A549 (cell line): ENCODE measurements at regions not wholly inside any gene's neighbourhood (a gene's known extent, or its start where the extent isn't known, plus 50 kb on each side); places are given as distances from the start of the nearest gene placed in this dataset.
A peak's percentile ranks its signal among the peaks of the same experiment; 100 is the strongest.

Source experiments
- ATAC-seq, 2 experiments: fragments of 200-7000 bp in 1 of 2; fragments of >200 bp in 1 of 2; cut with Nextera tagmentation in 1 of 2; cut with Tn5 transposase in 1 of 2; 3 replicates each; pipeline versions ENCODE4 v1.8.0 to v1.9.1; 2018 to 2020; ENCODE audit warnings: mild to moderate bottlenecking in 1 of 2, moderate library complexity in 1 of 2
- CTCF ChIA-PET: fragments of 300-600 bp; sonication (Branson Sonifier 250); formaldehyde crosslinking; extraction: SDS; loops from one replicate; lab custom pipeline; 2021; ENCODE audit warnings: antibody characterized with exemption, inconsistent platforms; lab: Yijun Ruan, JAX
- POLR2A ChIA-PET: fragments of 350-600 bp; formaldehyde crosslinking; extraction: SDS; loops from one replicate; lab custom pipeline; 2021; ENCODE audit warnings: antibody characterized with exemption, inconsistent platforms; lab: Yijun Ruan, JAX
- DNase-seq, 2 experiments: peaks; one replicate each; pipeline versions ENCODE4 v3.0.0 to v3.0.0-alpha.2; 2011 to 2016; ENCODE audit warnings: low read depth in 1 of 2, low spot score in 1 of 2
- FAIRE-seq: peaks from 2 replicates; lab custom pipeline; 2011; peaks lifted over from hg19 to GRCh38; lab: Jason Lieb, UNC
- H3K27ac ChIP-seq, 2 experiments: fragments of >200 bp; sonication (Bioruptor Twin); formaldehyde crosslinking; 3 replicates each; pipeline ENCODE4 v1.5.1; 2016 to 2017
- H3K4me1 ChIP-seq: fragments of >200 bp; sonication (Bioruptor Twin); formaldehyde crosslinking; 3 replicates; pipeline ENCODE4 v1.6.1; 2016
- H3K4me2 ChIP-seq: fragments of >200 bp; sonication (Bioruptor Twin); formaldehyde crosslinking; 3 replicates; pipeline ENCODE4 v1.6.1; 2016
- H3K4me3 ChIP-seq: fragments of >200 bp; sonication (Bioruptor Twin); formaldehyde crosslinking; 3 replicates; pipeline ENCODE4 v1.5.1; 2016
- H3K9me3 ChIP-seq: fragments of >200 bp; sonication (Bioruptor Twin); formaldehyde crosslinking; 3 replicates; pipeline ENCODE4 v1.6.1; 2016
- CBX2 ChIP-seq: fragments of 200-600 bp; sonication (generic); IDR thresholded peaks from 2 replicates; pipeline ENCODE4 v1.6.1; 2016; ENCODE audit warnings: low read depth, mild to moderate bottlenecking, borderline replicate concordance
- CBX8 ChIP-seq: fragments of 200-600 bp; sonication (generic); IDR thresholded peaks from 2 replicates; pipeline ENCODE4 v1.6.1; 2016
- CEBPB ChIP-seq, 2 experiments: fragments of >200 bp in 1 of 2; sonication (Bioruptor Twin) in 1 of 2; formaldehyde crosslinking in 1 of 2; IDR thresholded peaks; 2 replicates each; pipeline ENCODE4 v1.6.1; 2012 to 2016
- EHMT2 ChIP-seq: fragments of 200-600 bp; sonication (generic); IDR thresholded peaks from 2 replicates; pipeline ENCODE4 v1.6.1; 2016; ENCODE audit warnings: antibody characterized with exemption, low read depth, mild to moderate bottlenecking, moderate library complexity
- EP300 ChIP-seq, 2 experiments: fragments of >200 bp; sonication (Bioruptor Twin); formaldehyde crosslinking; IDR thresholded peaks; 2 replicates in 1 of 2; 3 replicates in 1 of 2; pipeline ENCODE4 v1.6.1; 2016 to 2017
- FOSL2 ChIP-seq, 2 experiments: fragments of 450-650 bp in 1 of 2; fragments of >200 bp in 1 of 2; sonication (Bioruptor Twin) in 1 of 2; formaldehyde crosslinking; IDR thresholded peaks; 2 replicates each; pipeline versions ENCODE4 v1.5.0 to v1.6.1; 2016 to 2020; ENCODE audit warnings: mild to moderate bottlenecking in 1 of 2, moderate library complexity in 1 of 2
- GATA3 ChIP-seq: IDR thresholded peaks from 2 replicates; pipeline ENCODE4 v1.6.1; 2012; ENCODE audit warnings: borderline replicate concordance
- JUN ChIP-seq, 2 experiments: fragments of >200 bp; sonication (Bioruptor Twin); formaldehyde crosslinking; IDR thresholded peaks; 2 replicates in 1 of 2; 3 replicates in 1 of 2; pipeline ENCODE4 v1.6.1; 2016 to 2017
- JUNB ChIP-seq: fragments of >200 bp; sonication (Bioruptor Twin); formaldehyde crosslinking; IDR thresholded peaks from 2 replicates; pipeline ENCODE4 v1.6.1; 2016
- MAFK ChIP-seq: fragments of 450-650 bp; IDR thresholded peaks from 2 replicates; pipeline ENCODE4 v1.6.1; 2014; ENCODE audit not compliant: partially characterized antibody
- MYC ChIP-seq: IDR thresholded peaks from 2 replicates; pipeline ENCODE4 v1.6.1; 2012; ENCODE audit warnings: mild to moderate bottlenecking, inconsistent platforms, low read length, improper control_type of control experiment, borderline replicate concordance
- NPAS2 ChIP-seq: fragments of 250-450 bp; sonication (Bioruptor Pico); IDR thresholded peaks from 2 replicates; pipeline ENCODE4 v1.8.0; 2022; ENCODE audit warnings: mild to moderate bottlenecking, moderate library complexity, borderline replicate concordance
- PHF8 ChIP-seq: fragments of 200-600 bp; sonication (generic); IDR thresholded peaks from 2 replicates; pipeline ENCODE4 v1.6.1; 2016; ENCODE audit warnings: low read depth, mild to moderate bottlenecking, antibody characterized with exemption, moderate library complexity, borderline replicate concordance
- RFX5 ChIP-seq: fragments of 450-650 bp; IDR thresholded peaks from 2 replicates; pipeline ENCODE4 v1.7.1; 2014; ENCODE audit warnings: antibody characterized with exemption, mild to moderate bottlenecking, moderate library complexity
- RNF2 ChIP-seq: fragments of 200-600 bp; sonication (generic); IDR thresholded peaks from 2 replicates; pipeline ENCODE4 v1.6.1; 2016; ENCODE audit warnings: low read depth, mild to moderate bottlenecking, antibody characterized with exemption, moderate library complexity, borderline replicate concordance
- TP53 ChIP-seq: fragments of 250-450 bp; sonication (Bioruptor Pico); IDR thresholded peaks from 2 replicates; pipeline ENCODE4 v1.5.0; 2021; ENCODE audit warnings: mild to moderate bottlenecking, moderate library complexity
- ZC3H11A ChIP-seq: fragments of 450-650 bp; IDR thresholded peaks from 2 replicates; pipeline ENCODE4 v1.6.1; 2014; ENCODE audit warnings: antibody characterized with exemption, mild to moderate bottlenecking
- ZNF302 ChIP-seq: fragments of 250-450 bp; sonication (Bioruptor Pico); IDR thresholded peaks from 2 replicates; pipeline ENCODE4 v1.9.0; 2021; ENCODE audit warnings: inconsistent platforms, mild to moderate bottlenecking, moderate library complexity
- ZSCAN20 ChIP-seq: fragments of 250-450 bp; sonication (Bioruptor Pico); IDR thresholded peaks from 2 replicates; pipeline ENCODE4 v1.8.0; 2022; ENCODE audit warnings: mild to moderate bottlenecking, moderate library complexity
- WGBS: methylation state at CpG from one replicate; pipeline ENCODE4 v1.1.6; 2017; ENCODE audit errors: missing lambda C conversion rate; 5-methylcytosine and 5-hydroxymethylcytosine counted together
- TF ChIP-seq, protein P1 (sequence below): fragments of 250-450 bp; sonication (Bioruptor Pico); IDR thresholded peaks from 2 replicates; pipeline ENCODE4 v1.5.0; 2020; ENCODE audit warnings: low read depth, mild to moderate bottlenecking, moderate library complexity
- TF ChIP-seq, protein P2 (sequence below): IDR thresholded peaks from 2 replicates; pipeline ENCODE4 v1.6.1; 2012
- TF ChIP-seq, protein P3 (sequence below): fragments of 250-450 bp; sonication (Bioruptor Pico); IDR thresholded peaks from 2 replicates; pipeline ENCODE4 v1.5.0; 2021; ENCODE audit warnings: mild to moderate bottlenecking, moderate library complexity, borderline replicate concordance
- TF ChIP-seq, protein P4 (sequence below): IDR thresholded peaks from 2 replicates; pipeline ENCODE4 v1.6.1; 2012
- TF ChIP-seq, protein P5 (sequence below): fragments of >200 bp; sonication (Bioruptor Twin); formaldehyde crosslinking; IDR thresholded peaks from 2 replicates; pipeline ENCODE4 v1.6.1; 2016

DNA sequence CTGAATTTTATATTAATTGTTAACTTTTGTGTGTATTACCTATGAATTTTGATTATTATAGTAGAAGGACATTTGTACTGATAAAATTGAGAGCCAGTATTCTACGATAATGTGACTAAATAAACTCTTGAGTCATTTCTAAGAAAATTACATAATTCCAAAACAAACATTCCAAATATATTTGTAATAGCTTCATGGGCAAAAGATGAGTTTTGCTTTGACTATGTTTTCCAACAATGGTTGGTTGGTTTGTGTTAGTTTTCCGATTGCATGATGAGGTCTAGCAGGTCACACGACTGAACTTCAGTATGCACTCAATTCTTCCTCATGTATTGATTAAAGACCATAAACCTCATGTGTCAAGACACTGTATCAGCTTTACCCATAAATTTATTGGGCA lies 71.7 kb upstream of the WDR75 start:
- ChIA-PET POLR2A (interaction anchor here (0.6 to 0.7 kb wide), 2 partner anchors 38 to 1077 kb away, joined by 3 read pairs; no protein-coding TSS in a partner anchor), CTCF (interaction anchor here (0.9 kb wide), 1 partner anchor 40 kb away, joined by 3 read pairs; no protein-coding TSS in a partner anchor)
- under 1% methylated on average over 3 of the region's 3 CpGs for WGBS
- peaks cover 42% of the 10 kb centered on the region for H3K4me1 ChIP-seq
- peak overlapping the region; percentile 68 for H3K4me2 ChIP-seq
- H3K9me3 ChIP-seq = no peaks in the 10 kb centered on the region
- FAIRE-seq (peak; percentile 68), DNase-seq (peak; percentile 6 to 43), ATAC-seq (peak in 1 of 2 experiments; percentile 69; a peak in 3 of 6 replicates)
- no peak overlapping the region for H3K4me3 ChIP-seq
- H3K27ac ChIP-seq = peak overlapping the region; percentile 67 to 81
- TF ChIP-seq, protein P1, sequence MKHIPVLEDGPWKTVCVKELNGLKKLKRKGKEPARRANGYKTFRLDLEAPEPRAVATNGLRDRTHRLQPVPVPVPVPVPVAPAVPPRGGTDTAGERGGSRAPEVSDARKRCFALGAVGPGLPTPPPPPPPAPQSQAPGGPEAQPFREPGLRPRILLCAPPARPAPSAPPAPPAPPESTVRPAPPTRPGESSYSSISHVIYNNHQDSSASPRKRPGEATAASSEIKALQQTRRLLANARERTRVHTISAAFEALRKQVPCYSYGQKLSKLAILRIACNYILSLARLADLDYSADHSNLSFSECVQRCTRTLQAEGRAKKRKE (CRISPR knock-in tag) = no peak
- no peak for TF ChIP-seq MYC
- TF ChIP-seq ZC3H11A = no peak
- no peak for TF ChIP-seq PHF8
- TF ChIP-seq JUNB = peak; percentile 68; the same call in 1 of the 2 replicates
- TF ChIP-seq GATA3 = peak; percentile 43; the same call in 1 of the 2 replicates
- TF ChIP-seq, protein P2, sequence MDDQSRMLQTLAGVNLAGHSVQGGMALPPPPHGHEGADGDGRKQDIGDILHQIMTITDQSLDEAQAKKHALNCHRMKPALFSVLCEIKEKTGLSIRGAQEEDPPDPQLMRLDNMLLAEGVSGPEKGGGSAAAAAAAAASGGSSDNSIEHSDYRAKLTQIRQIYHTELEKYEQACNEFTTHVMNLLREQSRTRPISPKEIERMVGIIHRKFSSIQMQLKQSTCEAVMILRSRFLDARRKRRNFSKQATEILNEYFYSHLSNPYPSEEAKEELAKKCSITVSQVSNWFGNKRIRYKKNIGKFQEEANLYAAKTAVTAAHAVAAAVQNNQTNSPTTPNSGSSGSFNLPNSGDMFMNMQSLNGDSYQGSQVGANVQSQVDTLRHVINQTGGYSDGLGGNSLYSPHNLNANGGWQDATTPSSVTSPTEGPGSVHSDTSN = no peak
- TF ChIP-seq RNF2 = no peak
- peak; percentile 68 to 86 for TF ChIP-seq CEBPB (IDR thresholded peaks at IDR 0.05)
- no peak for TF ChIP-seq ZSCAN20 (CRISPR knock-in tag)
- no peak for TF ChIP-seq FOSL2 (IDR thresholded peaks at IDR 0.05)
- TF ChIP-seq FOSL2 (CRISPR knock-in tag; IDR thresholded peaks at IDR 0.05) = peak; percentile 79
- TF ChIP-seq, protein P3, sequence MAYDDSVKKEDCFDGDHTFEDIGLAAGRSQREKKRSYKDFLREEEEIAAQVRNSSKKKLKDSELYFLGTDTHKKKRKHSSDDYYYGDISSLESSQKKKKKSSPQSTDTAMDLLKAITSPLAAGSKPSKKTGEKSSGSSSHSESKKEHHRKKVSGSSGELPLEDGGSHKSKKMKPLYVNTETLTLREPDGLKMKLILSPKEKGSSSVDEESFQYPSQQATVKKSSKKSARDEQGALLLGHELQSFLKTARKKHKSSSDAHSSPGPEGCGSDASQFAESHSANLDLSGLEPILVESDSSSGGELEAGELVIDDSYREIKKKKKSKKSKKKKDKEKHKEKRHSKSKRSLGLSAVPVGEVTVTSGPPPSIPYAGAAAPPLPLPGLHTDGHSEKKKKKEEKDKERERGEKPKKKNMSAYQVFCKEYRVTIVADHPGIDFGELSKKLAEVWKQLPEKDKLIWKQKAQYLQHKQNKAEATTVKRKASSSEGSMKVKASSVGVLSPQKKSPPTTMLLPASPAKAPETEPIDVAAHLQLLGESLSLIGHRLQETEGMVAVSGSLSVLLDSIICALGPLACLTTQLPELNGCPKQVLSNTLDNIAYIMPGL = no peak

DNA sequence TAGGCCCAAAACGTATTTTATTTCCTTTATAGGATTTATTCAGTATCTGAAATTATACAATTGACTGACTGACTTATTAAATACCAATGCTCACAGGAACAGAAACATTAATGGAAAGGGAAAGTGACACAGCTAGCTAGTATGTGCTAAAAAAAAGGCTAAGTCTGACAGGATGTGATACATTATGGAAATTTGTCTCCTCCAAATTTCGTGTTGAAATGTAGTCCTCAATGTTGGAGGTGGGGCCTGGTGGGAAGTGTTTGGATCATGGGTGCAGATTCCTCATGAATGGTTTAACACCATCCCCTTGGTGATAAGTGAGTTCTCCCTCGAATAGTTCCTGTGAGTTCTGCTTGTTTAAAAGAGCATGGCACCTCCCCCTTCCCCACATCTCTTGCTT lies 70.6 kb upstream of the WDR75 start:
- WGBS = 58% methylated on average over 3 of the region's 3 CpGs
- no peak for TF ChIP-seq MAFK
- TF ChIP-seq TP53 (CRISPR knock-in tag) = no peak
- TF ChIP-seq JUN (IDR thresholded peaks at IDR 0.05) = no peak
- no peak for TF ChIP-seq CBX2
- TF ChIP-seq MYC = no peak
- no peak for TF ChIP-seq JUNB
- POLR2A ChIA-PET = no interaction called here

DNA sequence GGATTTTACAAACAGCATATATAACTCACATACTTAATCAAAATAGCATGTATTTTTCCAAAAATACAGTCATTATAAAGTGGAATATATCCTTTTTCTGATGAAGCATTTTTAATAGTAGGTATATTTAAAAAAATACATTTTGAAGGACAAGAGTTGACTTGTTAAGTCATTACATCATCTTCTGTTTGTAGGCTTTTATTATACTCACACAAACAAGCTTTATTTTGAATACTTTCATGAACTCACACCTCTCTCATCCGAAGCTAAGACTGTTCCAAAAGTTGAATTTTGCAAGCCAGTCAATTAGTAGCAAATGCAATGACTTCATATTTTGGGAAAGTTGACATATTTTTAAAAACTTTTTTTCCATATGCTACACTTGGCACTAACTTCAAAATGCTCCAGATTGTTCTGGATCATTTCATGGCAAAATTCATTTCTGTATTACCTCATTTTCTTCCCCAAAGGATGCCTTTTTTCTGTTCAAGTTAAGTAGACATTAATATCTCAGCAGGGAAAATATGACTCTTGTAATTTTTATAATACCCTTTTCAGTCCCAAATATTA lies 68.5 kb upstream of the WDR75 start:
- H3K27ac ChIP-seq = peak overlapping the region; percentile 24 to 50; a peak in 2 of 6 replicates
- no peak overlapping the region for H3K4me3 ChIP-seq
- ATAC-seq (no peak), FAIRE-seq (no peak), DNase-seq (no peak)
- ChIA-PET POLR2A (no interaction called here), CTCF (no interaction called here)
- no peaks in the 10 kb centered on the region for H3K9me3 ChIP-seq
- 54% methylated on average over 1 of the region's 1 CpG for WGBS
- peaks cover 70% of the 10 kb centered on the region for H3K4me1 ChIP-seq
- H3K4me2 ChIP-seq = peak overlapping the region; percentile 16; the same call in 2 of the 3 replicates
- TF ChIP-seq RFX5 = no peak
- TF ChIP-seq, protein P4, sequence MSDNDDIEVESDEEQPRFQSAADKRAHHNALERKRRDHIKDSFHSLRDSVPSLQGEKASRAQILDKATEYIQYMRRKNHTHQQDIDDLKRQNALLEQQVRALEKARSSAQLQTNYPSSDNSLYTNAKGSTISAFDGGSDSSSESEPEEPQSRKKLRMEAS = no peak
- TF ChIP-seq, protein P3 = no peak
- no peak for TF ChIP-seq JUNB
- no peak for TF ChIP-seq EP300 (IDR thresholded peaks at IDR 0.05)
- no peak for TF ChIP-seq GATA3
- no peak for TF ChIP-seq EHMT2
- TF ChIP-seq CBX8 = no peak
- no peak for TF ChIP-seq FOSL2 (IDR thresholded peaks at IDR 0.05)
- no peak for TF ChIP-seq FOSL2 (CRISPR knock-in tag; IDR thresholded peaks at IDR 0.05)
- TF ChIP-seq NPAS2 (CRISPR knock-in tag) = no peak
- TF ChIP-seq, protein P5, sequence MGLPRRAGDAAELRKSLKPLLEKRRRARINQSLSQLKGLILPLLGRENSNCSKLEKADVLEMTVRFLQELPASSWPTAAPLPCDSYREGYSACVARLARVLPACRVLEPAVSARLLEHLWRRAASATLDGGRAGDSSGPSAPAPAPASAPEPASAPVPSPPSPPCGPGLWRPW = no peak
- no peak for TF ChIP-seq ZNF302 (CRISPR knock-in tag)
- TF ChIP-seq TP53 (CRISPR knock-in tag) = no peak

More for the DNA sequence above, 70.6 kb upstream of the WDR75 start:
- Histone ChIP-seq H3K4me2 (no peak overlapping the region; the same call in 2 of the 3 replicates), H3K27ac (peak overlapping the region in 1 of 2 experiments; percentile 60; a peak in 4 of 6 replicates), H3K9me3 (no peaks in the 10 kb centered on the region), H3K4me3 (no peak overlapping the region), H3K4me1 (peaks cover 52% of the 10 kb centered on the region)
- FAIRE-seq = no peak
- CTCF ChIA-PET = interaction anchor here (1.3 kb wide), 1 partner anchor 42 kb away, joined by 4 read pairs; no protein-coding TSS in a partner anchor
- ATAC-seq = no peak
- no peak for DNase-seq
